Glomerular visceral epithelial cell (primary cell): ENCODE measurements at regions not wholly inside any gene's neighbourhood (a gene's known extent, or its start where the extent isn't known, plus 50 kb on each side); places are given as distances from the start of the nearest gene placed in this dataset.
"Not testable (repeated sequence)": the region's sequence is repeated elsewhere in the genome, so short reads cannot be mapped to it uniquely, and the experiment has no call there.

Source experiments
- DNase-seq: peaks from one replicate; pipeline ENCODE4 v3.0.0-alpha.2; 2016; ENCODE audit errors: extremely low spot score

GRCh38 chr12:88368077-88368476 lies 212.2 kb downstream of the KITLG start:
- not testable (repeated sequence) for DNase-seq

DNA sequence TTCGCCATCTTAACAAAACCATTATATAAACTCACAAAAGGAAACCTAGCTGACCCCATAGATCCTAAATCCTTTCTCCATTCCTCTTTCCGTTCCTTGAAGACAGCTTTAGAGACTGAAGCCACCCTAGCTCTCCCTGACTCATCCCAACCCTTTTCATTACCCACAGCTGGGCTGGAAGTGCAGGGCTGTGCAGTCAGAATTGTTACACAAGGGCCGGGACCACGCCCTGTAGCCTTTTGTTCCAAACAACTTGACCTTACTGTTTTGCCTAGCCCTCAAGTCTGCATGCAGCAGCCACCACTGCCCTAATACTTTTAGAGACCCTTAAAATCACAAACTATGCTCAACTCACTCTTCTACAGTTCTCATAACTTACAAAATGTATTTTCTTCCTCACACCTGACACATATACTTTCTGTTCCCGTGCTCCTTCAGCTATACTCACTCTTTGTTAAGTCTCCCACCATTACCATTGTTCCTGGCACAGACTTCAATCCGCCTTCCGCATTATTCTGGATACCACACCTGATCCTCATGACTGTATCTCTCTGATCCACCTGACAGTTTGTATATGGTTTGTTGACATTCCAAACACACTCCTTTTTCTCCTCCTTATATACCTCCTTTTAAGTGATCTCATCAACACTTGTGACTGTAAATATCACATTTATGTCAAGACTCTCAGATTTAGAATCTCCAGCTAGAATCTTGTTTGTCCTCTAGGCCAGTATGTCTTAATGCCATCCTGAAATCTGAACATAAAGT lies 208.7 kb downstream of the KITLG start:
- no peak for DNase-seq

- no peak for DNase-seq
Measured at GRCh38 chr12:88375306-88376305, 204.7 kb downstream of the KITLG start.

DNA sequence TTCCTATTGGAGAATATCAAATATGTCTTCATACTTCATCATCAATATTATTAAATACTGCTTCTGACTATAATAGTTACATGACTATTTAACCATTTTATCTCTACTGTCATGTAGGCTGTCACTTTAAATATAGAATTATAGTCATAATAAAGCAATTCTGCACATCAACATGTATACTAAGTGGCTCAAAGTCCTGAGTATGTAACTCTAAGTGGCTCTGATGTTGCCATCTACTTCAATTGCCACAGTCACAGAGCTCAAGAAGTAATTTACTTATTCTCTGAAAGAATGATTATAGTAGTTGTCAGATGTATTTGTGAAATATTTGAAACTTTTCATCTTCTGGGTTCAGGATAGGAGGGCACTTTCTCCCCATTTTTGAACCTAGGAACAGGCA lies 202.3 kb downstream of the KITLG start:
- no peak for DNase-seq

- no peak for DNase-seq
Measured at GRCh38 chr12:88381466-88381865, 198.8 kb downstream of the KITLG start.

DNA sequence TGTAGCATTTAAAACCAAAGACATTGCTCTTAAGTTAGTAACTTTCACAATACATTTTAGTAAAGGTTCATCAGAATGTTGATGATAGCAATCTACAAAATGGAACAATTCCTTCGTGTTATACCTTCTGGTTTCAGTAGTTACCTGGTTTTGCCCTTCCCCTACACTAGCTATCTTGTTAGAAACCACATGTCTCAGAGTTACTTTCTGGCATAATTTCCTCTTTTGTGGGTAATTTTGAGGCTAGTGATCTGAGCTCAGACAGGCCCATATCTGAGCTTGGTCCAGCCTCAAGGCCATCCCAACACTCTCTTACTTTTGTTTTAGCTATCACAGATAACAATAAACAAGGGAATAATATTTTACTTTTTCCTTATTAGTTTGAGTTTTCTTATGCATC lies 196.9 kb downstream of the KITLG start:
- no peak for DNase-seq

DNA sequence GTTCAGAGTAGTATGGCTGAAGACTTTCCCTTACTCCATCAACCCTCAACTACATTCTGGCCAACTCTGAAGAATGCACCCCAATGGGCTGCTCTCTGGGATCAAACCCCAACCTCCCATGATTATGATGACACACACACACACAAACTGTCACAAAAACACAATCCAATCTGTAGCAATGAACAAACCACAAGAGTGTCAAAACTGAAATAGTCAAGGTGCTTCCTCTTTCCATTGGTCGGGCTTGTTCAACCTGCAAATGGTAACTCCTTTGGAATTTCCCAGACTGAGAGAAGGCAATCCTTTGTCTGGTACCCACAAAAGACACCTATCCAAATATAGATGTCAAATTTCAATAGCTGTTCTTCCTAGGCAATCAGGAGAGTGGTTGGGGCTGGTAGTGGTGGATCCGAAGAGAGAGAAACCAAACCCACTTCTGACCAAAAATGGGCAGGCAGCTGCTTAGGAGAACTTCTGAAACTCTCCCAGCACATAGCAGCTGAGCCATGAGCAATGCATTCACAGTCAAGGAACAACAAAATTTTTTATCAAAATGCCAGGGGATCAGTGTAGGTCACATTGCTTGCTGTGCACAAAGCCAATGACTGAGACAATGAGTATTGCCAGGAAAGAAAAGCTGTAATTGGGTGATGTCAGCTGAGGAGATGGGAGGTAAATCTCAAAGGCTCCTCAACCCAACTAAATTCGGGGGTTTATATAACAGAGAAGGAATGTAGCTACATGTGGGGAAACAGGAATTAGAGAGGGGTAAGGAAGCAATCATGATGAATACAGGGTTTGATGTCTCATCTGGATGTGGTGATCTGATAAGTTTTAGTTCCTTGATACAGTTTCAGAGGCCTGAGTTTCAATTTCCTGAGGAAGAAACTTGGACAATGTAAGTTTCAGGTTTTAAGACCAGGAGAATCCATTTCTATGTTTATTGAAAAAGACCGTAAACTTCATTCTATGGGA lies 191.4 kb downstream of the KITLG start:
- DNase-seq: no peak

- DNase-seq: no peak
Measured at GRCh38 chr12:88390811-88391210, 189.5 kb downstream of the KITLG start.

DNA sequence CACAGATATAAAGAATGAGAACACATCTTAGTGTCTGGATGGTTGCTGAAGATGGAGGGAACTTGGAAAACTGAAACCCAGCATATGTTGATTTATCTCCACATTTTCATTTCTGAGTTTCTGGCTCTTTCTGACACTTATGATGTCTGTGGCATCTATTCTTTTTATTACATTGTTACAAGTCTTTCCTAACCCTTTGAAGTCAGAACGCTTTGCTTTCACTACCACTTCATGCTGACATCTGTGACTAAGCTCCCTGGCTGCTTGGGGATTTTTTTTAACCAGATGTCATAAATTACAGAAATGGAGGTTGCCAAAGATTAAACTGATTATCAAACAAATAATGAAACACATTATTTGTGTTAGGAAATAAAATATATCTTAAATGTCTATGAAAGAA lies 188.7 kb downstream of the KITLG start:
- DNase-seq: peak; percentile 47

GRCh38 chr12:88393017-88393767 lies 187.1 kb downstream of the KITLG start:
- no peak for DNase-seq

DNA sequence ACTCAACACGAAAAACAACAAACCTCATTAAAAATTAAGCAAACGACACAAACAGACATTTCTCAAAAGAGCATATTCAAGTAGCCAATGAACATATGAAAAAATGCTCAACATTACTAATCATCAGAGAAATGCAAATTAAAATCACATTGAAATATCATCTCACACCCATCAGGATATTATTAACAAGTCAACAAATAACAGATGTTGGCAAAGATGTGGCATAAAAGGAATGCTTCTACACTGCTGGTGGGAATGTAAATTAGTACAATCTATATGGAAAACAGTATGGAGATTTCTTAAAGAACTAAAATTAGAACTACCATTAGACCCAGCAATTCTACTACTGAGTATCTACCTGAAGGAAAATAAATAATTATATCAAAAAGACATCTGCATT lies 182.2 kb downstream of the KITLG start:
- no peak for DNase-seq

GRCh38 chr12:88399811-88400210 lies 180.5 kb downstream of the KITLG start:
- DNase-seq: no peak

- no peak for DNase-seq
Measured at GRCh38 chr12:88400302-88400701, 180.0 kb downstream of the KITLG start.

GRCh38 chr12:88401155-88401554 lies 179.1 kb downstream of the KITLG start:
- no peak for DNase-seq

GRCh38 chr12:88406905-88407304 lies 173.4 kb downstream of the KITLG start:
- no peak for DNase-seq

- no peak for DNase-seq
Measured at GRCh38 chr12:88408823-88409222, 171.4 kb downstream of the KITLG start.

DNA sequence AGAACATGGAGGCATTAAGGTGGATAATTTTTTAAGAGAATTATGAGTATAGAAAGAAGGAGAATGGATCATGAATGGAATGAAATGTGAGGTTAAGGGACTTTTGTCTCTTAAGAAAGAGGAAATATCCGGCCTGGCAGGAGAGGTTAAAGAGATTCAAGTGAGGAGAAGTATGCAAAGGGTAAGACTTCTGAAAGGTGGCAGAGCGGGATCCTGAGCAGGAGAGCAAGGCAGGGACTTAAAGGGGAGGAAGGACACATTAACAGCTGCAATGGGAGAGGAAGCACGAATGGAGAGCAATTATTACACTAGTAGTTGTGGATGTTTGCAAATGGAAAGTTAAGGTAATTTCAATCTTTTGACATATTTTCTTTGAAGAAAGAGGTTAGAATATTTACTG lies 171.0 kb downstream of the KITLG start:
- no peak for DNase-seq

DNA sequence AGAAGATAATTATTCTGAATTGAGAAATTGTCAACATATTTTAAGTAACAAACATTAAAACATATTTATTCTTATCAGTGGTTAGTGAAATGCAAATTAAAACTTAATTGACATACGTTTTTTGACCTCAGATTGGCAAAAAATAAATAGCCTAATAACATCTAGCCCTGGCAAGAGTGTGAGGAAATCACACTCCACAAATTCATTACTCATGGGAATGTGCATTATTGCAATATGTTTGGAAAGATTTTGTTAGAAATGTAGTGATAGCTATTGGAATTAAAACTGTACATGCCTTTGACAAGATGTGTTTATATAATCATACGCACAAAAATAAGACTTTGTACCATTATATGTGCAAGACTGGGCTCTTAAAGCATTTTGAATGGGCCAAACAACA lies 168.6 kb downstream of the KITLG start:
- no peak for DNase-seq

DNA sequence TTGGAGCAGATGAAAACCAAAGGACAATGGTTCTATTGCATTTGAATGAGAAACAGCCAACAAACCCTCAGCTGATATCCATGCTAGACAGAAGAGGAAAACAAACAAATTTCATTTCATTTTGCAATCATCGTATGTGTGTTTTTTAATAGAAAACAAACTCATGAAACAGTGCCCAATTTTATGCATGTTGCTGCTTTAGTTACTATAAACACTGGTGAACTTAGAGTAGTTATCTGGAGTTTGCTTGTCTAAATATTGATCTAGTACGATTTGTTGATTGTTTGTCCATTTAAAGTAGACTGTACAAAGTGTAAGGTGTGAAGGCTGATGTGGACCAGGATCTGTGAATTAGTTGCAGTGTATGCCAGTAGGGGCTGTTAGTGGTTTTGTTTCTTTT lies 166.6 kb downstream of the KITLG start:
- DNase-seq: no peak

- DNase-seq: no peak
Measured at GRCh38 chr12:88416155-88416554, 164.1 kb downstream of the KITLG start.

DNA sequence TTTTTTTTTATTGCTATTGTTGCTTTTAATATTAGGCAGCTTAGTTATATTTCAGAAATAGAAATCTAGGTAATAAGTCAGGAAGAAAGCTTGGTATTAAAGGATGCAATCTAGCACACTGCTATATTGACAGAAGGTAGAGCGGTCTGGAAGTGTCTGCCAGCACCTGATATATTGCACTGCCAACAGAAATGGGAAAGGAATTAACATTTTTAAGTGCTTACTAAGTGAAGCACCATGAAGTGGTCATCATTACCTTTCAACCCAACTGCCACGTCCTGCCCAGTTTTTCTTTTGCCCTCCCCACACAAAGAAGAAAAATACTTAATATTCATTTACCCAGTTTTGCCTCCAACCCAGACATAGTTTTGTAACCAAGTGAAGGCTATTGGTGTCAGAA lies 163.5 kb downstream of the KITLG start:
- no peak for DNase-seq
